Spleen (tissue), 11 donors: ENCODE measurements at regions not wholly inside any gene's neighbourhood (a gene's known extent, or its start where the extent isn't known, plus 50 kb on each side); places are given as distances from the start of the nearest gene placed in this dataset.

ENCODE experiments used
- DNase-seq: peaks from one replicate; pipeline ENCODE4 v3.0.0-alpha.2; 2020
- H3K27ac ChIP-seq, 8 donors: fragments of 200-600 bp; sonication (generic) in 7 of 8; 1 replicate in 4 of 8; 2 replicates in 4 of 8; pipeline versions ENCODE4 v1.5.0 to v1.8.0; 2016 to 2021; ENCODE audit warnings: inconsistent platforms in 4 of 8, mild to moderate bottlenecking in 4 of 8, moderate library complexity in 1 of 8
- H3K27me3 ChIP-seq, 7 donors: fragments of 200-600 bp; sonication (generic) in 6 of 7; replicated peaks in 1 of 7; 1 replicate in 4 of 7; 2 replicates in 3 of 7; pipeline versions ENCODE4 v1.5.0 to v1.8.0; 2016 to 2021; ENCODE audit warnings: inconsistent platforms in 3 of 7, mild to moderate bottlenecking in 1 of 7
- H3K36me3 ChIP-seq, 6 donors: fragments of 200-600 bp; sonication (generic) in 5 of 6; 1 replicate in 4 of 6; 2 replicates in 2 of 6; pipeline versions ENCODE4 v1.5.0 to v1.8.0; 2016 to 2021; ENCODE audit warnings: inconsistent platforms in 2 of 6
- H3K4me1 ChIP-seq, 6 donors: fragments of 200-600 bp; sonication (generic) in 5 of 6; 1 replicate in 3 of 6; 2 replicates in 3 of 6; pipeline versions ENCODE4 v1.5.0 to v1.8.0; 2016 to 2021; ENCODE audit warnings: inconsistent platforms in 3 of 6
- H3K4me3 ChIP-seq, 8 donors: fragments of 200-600 bp; sonication (generic) in 7 of 8; 1 replicate in 4 of 8; 2 replicates in 4 of 8; pipeline versions ENCODE4 v1.5.0 to v1.8.0; 2016 to 2021; ENCODE audit warnings: inconsistent platforms in 4 of 8, mild to moderate bottlenecking in 4 of 8, moderate library complexity in 2 of 8
- H3K9me3 ChIP-seq, 8 donors: fragments of 200-600 bp; sonication (generic) in 7 of 8; 1 replicate in 4 of 8; 2 replicates in 4 of 8; pipeline versions ENCODE4 v1.5.0 to v1.8.0; 2016 to 2021; ENCODE audit warnings: inconsistent platforms in 4 of 8
- CTCF ChIP-seq, 11 experiments: fragments of 200-600 bp in 7 of 11; fragments of 450-650 bp in 4 of 11; sonication (generic) in 4 of 11; IDR thresholded peaks in 8 of 11; conservative IDR thresholded peaks in 3 of 11; 1 replicate in 7 of 11; 2 replicates in 4 of 11; pipeline versions ENCODE4 v1.4.0 to v1.8.0; 2016 to 2021; ENCODE audit warnings: antibody characterized with exemption in 11 of 11, inconsistent platforms in 4 of 11, mild to moderate bottlenecking in 1 of 11
- POLR2A ChIP-seq, 3 donors: fragments of 450-650 bp; IDR thresholded peaks; one replicate each; pipeline ENCODE4 v1.5.1; 2017; ENCODE audit warnings: antibody characterized with exemption in 3 of 3, mild to moderate bottlenecking in 1 of 3
- POLR2AphosphoS5 ChIP-seq, 3 donors: sonication (generic); formaldehyde crosslinking; IDR thresholded peaks; one replicate each; pipeline ENCODE4 v1.5.1; 2017; ENCODE audit warnings: antibody characterized with exemption in 3 of 3
- WGBS, 5 donors: extraction: QIAGEN DNeasy Blood & Tissue Kit in 3 of 5; methylation state at CpG; one replicate each; pipeline versions ENCODE4 v1.1.5 to v1.1.7; 2013 to 2018; 5-methylcytosine and 5-hydroxymethylcytosine counted together
- intact Hi-C: fragments of 100-400 bp; cut with DNase I; formaldehyde crosslinking; loops from one replicate; pipeline ENCODE4 v1.15.0; 2023; ENCODE audit warnings: low total_unique reads
- donor health status: healthy with polysubstance abuse.
- donor health status: DM: no; HTN: no; CAD: no; lungs with moderate emphysema.
- donor health status: DM: no; HTN: no; CAD: no.
- donor health status: Bipolar disorder and iron deficiency.
- donor health status: healthy.
- donor health status: DM: no; HTN: no; CAD: no.
- donor health status: DM: yes; HTN: yes; CAD: no.

GRCh38 chr14:62546862-62547474 is 498.3 kb downstream of the KCNH5 start:
- H3K27me3 ChIP-seq = no peaks in the 10 kb centered on the region
- DNase-seq = no peak
- no peaks in the 10 kb centered on the region for H3K36me3 ChIP-seq
- intact Hi-C loops = no loop called here
- no peak overlapping the region for H3K27ac ChIP-seq
- H3K4me1 ChIP-seq = no peaks in the 10 kb centered on the region
- WGBS, 5 donors = 47 to 100% (median 86%) methylated on average over 1 of the region's 1 CpG
- no peak overlapping the region for H3K4me3 ChIP-seq
- no peak for TF ChIP-seq CTCF (IDR thresholded peaks at IDR 0.05 in 8 of 11, conservative IDR thresholded peaks at IDR 0.05 in 3 of 11)
- TF ChIP-seq POLR2AphosphoS5 (IDR thresholded peaks at IDR 0.05) = no peak
- no peak for TF ChIP-seq POLR2A (IDR thresholded peaks at IDR 0.05)
- H3K9me3 ChIP-seq = peaks cover 0 to 58% (median 21%) of the 10 kb centered on the region in 8 donors

- intact Hi-C loops = no loop called here
- Histone ChIP-seq H3K4me3 (no peak overlapping the region), H3K4me1 (no peaks in the 10 kb centered on the region), H3K27me3 (no peaks in the 10 kb centered on the region), H3K27ac (no peak overlapping the region), H3K36me3 (no peaks in the 10 kb centered on the region), H3K9me3 (peaks cover 0 to 25% (median 9%) of the 10 kb centered on the region in 8 donors)
- 78 to 84% (median 81%) methylated on average over 6 of the region's 6 CpGs for WGBS, 5 donors
- no peak for DNase-seq
- no peak for TF ChIP-seq POLR2A (IDR thresholded peaks at IDR 0.05)
- TF ChIP-seq POLR2AphosphoS5 (IDR thresholded peaks at IDR 0.05) = no peak
- TF ChIP-seq CTCF (IDR thresholded peaks at IDR 0.05 in 8 of 11, conservative IDR thresholded peaks at IDR 0.05 in 3 of 11) = no peak
Observed at GRCh38 chr14:62557416-62557815, 487.8 kb downstream of the KCNH5 start.

GRCh38 chr14:62558451-62558850 is 486.8 kb downstream of the KCNH5 start:
- intact Hi-C loops = no loop called here
- no peak for TF ChIP-seq CTCF (IDR thresholded peaks at IDR 0.05 in 8 of 11, conservative IDR thresholded peaks at IDR 0.05 in 3 of 11)
- no peak for TF ChIP-seq POLR2AphosphoS5 (IDR thresholded peaks at IDR 0.05)
- no peak for TF ChIP-seq POLR2A (IDR thresholded peaks at IDR 0.05)
- Histone ChIP-seq H3K27ac (no peak overlapping the region), H3K27me3 (no peaks in the 10 kb centered on the region), H3K9me3 (peaks cover 0 to 17% (median 5%) of the 10 kb centered on the region in 8 donors), H3K4me3 (no peak overlapping the region), H3K36me3 (no peaks in the 10 kb centered on the region), H3K4me1 (no peaks in the 10 kb centered on the region)
- no peak for DNase-seq
- 53 to 83% (median 69%) methylated on average over 1 of the region's 1 CpG for WGBS, 5 donors

- Histone ChIP-seq H3K27ac (no peak overlapping the region), H3K4me3 (no peak overlapping the region), H3K36me3 (no peaks in the 10 kb centered on the region), H3K4me1 (no peaks in the 10 kb centered on the region), H3K27me3 (no peaks in the 10 kb centered on the region), H3K9me3 (peaks cover 0 to 16% (median 8%) of the 10 kb centered on the region in 8 donors)
- intact Hi-C loops = no loop called here
- TF ChIP-seq CTCF (IDR thresholded peaks at IDR 0.05 in 8 of 11, conservative IDR thresholded peaks at IDR 0.05 in 3 of 11) = no peak
- TF ChIP-seq POLR2AphosphoS5 (IDR thresholded peaks at IDR 0.05) = no peak
- no peak for TF ChIP-seq POLR2A (IDR thresholded peaks at IDR 0.05)
- no peak for DNase-seq
- 65 to 70% (median 67%) methylated on average over 2 of the region's 2 CpGs for WGBS, 5 donors
Observed at GRCh38 chr14:62585247-62585646, 460.0 kb downstream of the KCNH5 start.
